ENCODE measurements at regions not wholly inside any gene's neighbourhood (a gene's known extent, or its start where the extent isn't known, plus 50 kb on each side); places are given as distances from the start of the nearest gene placed in this dataset.

- no peak for TF ChIP-seq EZH2 (IDR thresholded peaks at IDR 0.05)
- TF ChIP-seq POLR2AphosphoS5 (IDR thresholded peaks at IDR 0.05; ENCODE audit: borderline replicate concordance, low read depth, low read length) = no peak
These were observed 596.5 kb upstream of the MIR17HG start for GRCh38 chr13:90751026-90751425.
